T47D (cell line): ENCODE measurements at regions not wholly inside any gene's neighbourhood (a gene's known extent, or its start where the extent isn't known, plus 50 kb on each side); places are given as distances from the start of the nearest gene placed in this dataset.
"Not testable (repeated sequence)": the region's sequence is repeated elsewhere in the genome, so short reads cannot be mapped to it uniquely, and the experiment has no call there.

Experiments
- DNase-seq, 2 experiments: peaks; one replicate each; pipeline versions ENCODE4 v3.0.0 to v3.0.0-alpha.2; 2011 to 2012; ENCODE audit warnings: low read depth in 1 of 2, low spot score in 1 of 2
- JUND ChIP-seq: IDR thresholded peaks from 2 replicates; pipeline ENCODE4 v1.6.1; 2012; ENCODE audit warnings: low read depth
- in situ Hi-C: cut with HindIII; loops from 2 replicates; pipeline ENCODE4 v1.10.0; 2016; ENCODE audit warnings: low sequenced_read_pairs, low pct_unique_long_range_greater_than_20kb

GRCh38 chr6:147651-148050 lies 144.6 kb upstream of the DUSP22 start:
- in situ Hi-C loops, DNase-seq: not testable (repeated sequence)

- in situ Hi-C loops = not testable (repeated sequence)
- DNase-seq = peak in 1 of 2 experiments; percentile 82
These were observed 144.0 kb upstream of the DUSP22 start for GRCh38 chr6:148051-148984.

GRCh38 chr6:150147-150546 lies 142.1 kb upstream of the DUSP22 start:
- DNase-seq, in situ Hi-C loops: not testable (repeated sequence)

- in situ Hi-C loops, DNase-seq: not testable (repeated sequence)
These were observed 139.9 kb upstream of the DUSP22 start for GRCh38 chr6:152436-152835.

GRCh38 chr6:153026-153425 lies 139.3 kb upstream of the DUSP22 start:
- DNase-seq, in situ Hi-C loops: not testable (repeated sequence)

- in situ Hi-C loops, DNase-seq: not testable (repeated sequence)
These were observed 138.4 kb upstream of the DUSP22 start for GRCh38 chr6:153867-154266.

GRCh38 chr6:154321-155092 lies 137.8 kb upstream of the DUSP22 start:
- DNase-seq, in situ Hi-C loops: not testable (repeated sequence)

- TF ChIP-seq JUND = no peak
- no peak for DNase-seq
- in situ Hi-C loops = no loop called here
These were observed 136.3 kb upstream of the DUSP22 start for GRCh38 chr6:156010-156409.

- DNase-seq, in situ Hi-C loops: not testable (repeated sequence)
These were observed 135.7 kb upstream of the DUSP22 start for GRCh38 chr6:156441-157140.

GRCh38 chr6:157176-157575 lies 135.1 kb upstream of the DUSP22 start:
- DNase-seq = peak in 1 of 2 experiments; percentile 51
- in situ Hi-C loops = not testable (repeated sequence)

GRCh38 chr6:161657-162056 lies 130.6 kb upstream of the DUSP22 start:
- DNase-seq, in situ Hi-C loops: not testable (repeated sequence)

- no peak for DNase-seq
- in situ Hi-C loops = no loop called here
- TF ChIP-seq JUND = no peak
These were observed 127.6 kb upstream of the DUSP22 start for GRCh38 chr6:164720-165119.

GRCh38 chr6:165263-165662 lies 127.0 kb upstream of the DUSP22 start:
- DNase-seq = no peak
- TF ChIP-seq JUND = no peak
- in situ Hi-C loops = no loop called here
